Stimulated activated CD4-positive, alpha-beta T cell treated with anti-CD3 and anti-CD28 coated beads, Interleukin-4, amount 100 ng/mL, for 1 hour (primary cell): ENCODE measurements at regions not wholly inside any gene's neighbourhood (a gene's known extent, or its start where the extent isn't known, plus 50 kb on each side); places are given as distances from the start of the nearest gene placed in this dataset.

Experiments
- DNase-seq: peaks from one replicate; pipeline ENCODE4 v3.0.0-alpha.2; 2020

- DNase-seq, result no peak
These were observed 74.2 kb downstream of the GLI2 start for GRCh38 chr2:120809609-120810440.

GRCh38 chr2:120810639-120811038 is 75.0 kb downstream of the GLI2 start:
- no peak for DNase-seq

GRCh38 chr2:120812866-120813265 is 77.2 kb downstream of the GLI2 start:
- no peak for DNase-seq

GRCh38 chr2:120814352-120814751 is 78.7 kb downstream of the GLI2 start:
- DNase-seq, result no peak

- no peak for DNase-seq
These were observed 79.6 kb downstream of the GLI2 start for GRCh38 chr2:120815292-120815691.

- DNase-seq, result no peak
These were observed 81.7 kb downstream of the GLI2 start for GRCh38 chr2:120817136-120817955.

GRCh38 chr2:120817956-120818325 is 82.3 kb downstream of the GLI2 start:
- DNase-seq, result no peak

GRCh38 chr2:120818441-120818920 is 82.8 kb downstream of the GLI2 start:
- DNase-seq, result no peak

- DNase-seq, result no peak
These were observed 84.1 kb downstream of the GLI2 start for GRCh38 chr2:120819720-120820210.

GRCh38 chr2:120820263-120820952 is 84.7 kb downstream of the GLI2 start:
- no peak for DNase-seq

- DNase-seq, result no peak
These were observed 85.2 kb downstream of the GLI2 start for GRCh38 chr2:120820953-120821279.

- no peak for DNase-seq
These were observed 85.9 kb downstream of the GLI2 start for GRCh38 chr2:120821446-120822160.

- DNase-seq, result no peak
These were observed 87.3 kb downstream of the GLI2 start for GRCh38 chr2:120822933-120823332.

GRCh38 chr2:120823551-120823950 is 87.9 kb downstream of the GLI2 start:
- no peak for DNase-seq

- no peak for DNase-seq
These were observed 88.6 kb downstream of the GLI2 start for GRCh38 chr2:120824246-120824645.

GRCh38 chr2:120825370-120826259 is 89.9 kb downstream of the GLI2 start:
- DNase-seq, result no peak

GRCh38 chr2:120826260-120826648 is 90.6 kb downstream of the GLI2 start:
- DNase-seq, result no peak

GRCh38 chr2:120826716-120827410 is 91.2 kb downstream of the GLI2 start:
- DNase-seq, result no peak

GRCh38 chr2:120828066-120828465 is 92.4 kb downstream of the GLI2 start:
- no peak for DNase-seq

GRCh38 chr2:120828829-120829632 is 93.4 kb downstream of the GLI2 start:
- no peak for DNase-seq
